ENCODE measurements at regions not wholly inside any gene's neighbourhood (a gene's known extent, or its start where the extent isn't known, plus 50 kb on each side); places are given as distances from the start of the nearest gene placed in this dataset.

DNA sequence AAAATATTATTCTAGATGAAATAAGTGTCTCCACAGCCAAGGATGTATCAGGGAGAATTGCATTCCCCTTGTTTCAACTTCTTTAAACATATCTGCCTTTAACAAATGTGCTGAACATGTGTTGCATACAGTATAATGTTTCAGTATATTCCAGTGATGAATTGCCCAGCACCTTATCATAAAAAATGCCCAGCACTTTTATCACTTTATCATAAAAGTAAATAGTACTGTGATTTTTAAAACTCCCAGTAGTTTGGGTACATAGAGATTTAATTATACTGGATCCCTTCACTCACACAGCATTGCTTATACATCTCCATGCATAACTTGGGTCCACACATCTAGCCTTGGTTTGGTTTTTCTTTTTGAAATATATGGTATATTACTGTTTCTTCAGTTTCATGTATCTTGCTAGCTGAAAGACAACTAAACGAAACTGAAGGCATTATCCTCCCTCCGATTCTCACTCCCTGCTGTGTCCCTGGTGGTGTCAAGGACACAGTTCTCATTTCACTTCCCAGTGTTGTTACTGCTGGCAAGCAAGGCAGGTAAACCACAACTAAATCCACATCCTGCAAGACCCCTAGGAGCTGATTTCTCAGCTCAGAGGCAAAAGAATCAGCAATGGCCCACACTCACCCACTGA is 118.2 kb upstream of the SLC44A3 start:
- no peak for DNase-seq

DNA sequence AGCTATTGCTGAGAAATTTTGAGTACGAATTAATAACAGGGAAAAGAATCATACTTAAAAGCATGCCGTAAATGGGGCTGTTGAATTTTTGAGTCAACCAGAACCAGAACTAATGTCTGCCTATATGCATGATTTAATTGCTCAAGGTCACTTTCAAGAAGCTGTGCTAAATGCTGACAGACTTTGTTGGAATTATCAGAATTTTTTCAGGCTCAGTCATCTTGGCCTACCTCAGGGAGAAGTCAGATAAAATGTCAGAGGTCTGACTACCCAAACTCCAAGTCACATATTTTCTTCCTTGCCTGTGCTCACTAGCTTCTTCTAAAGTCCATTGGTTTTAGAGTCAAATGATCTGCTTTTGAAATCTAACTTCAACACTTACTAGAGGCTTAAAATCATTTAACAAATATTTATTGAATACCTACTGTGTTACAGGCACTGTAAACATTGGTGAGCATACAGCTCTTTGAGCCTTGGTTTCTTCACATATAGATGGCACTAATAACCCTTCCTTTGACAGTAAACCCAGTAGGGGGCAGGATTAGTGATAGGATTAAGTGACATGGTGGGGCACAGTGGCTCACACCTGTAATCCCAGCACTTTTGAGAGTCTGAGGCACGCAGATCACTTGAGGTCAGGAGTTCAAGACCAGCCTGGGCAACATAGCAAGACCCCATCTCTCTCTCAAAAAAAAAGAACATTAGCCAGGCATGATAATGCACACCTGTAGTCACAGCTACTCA is 121.2 kb upstream of the SLC44A3 start:
- DNase-seq: no peak

DNA sequence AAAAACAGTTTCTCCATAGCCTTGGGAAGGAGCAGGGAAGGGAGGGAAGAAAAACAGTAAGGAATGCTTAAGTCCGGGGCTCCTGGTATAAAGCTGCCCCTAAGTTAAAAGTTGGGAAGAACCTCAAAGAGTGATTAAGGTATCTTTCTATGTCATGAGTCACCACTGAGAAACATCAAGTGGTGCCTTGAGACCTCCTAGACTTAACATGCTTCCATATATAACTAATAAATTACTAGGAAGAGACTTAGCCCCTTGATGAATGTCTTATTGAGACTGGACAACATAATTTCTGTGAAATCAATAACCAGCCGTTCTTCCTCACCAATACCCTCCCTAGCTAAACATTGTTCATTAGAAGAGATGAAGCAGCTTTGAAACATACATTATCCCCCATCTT is 121.8 kb upstream of the SLC44A3 start:
- DNase-seq: no peak

DNA sequence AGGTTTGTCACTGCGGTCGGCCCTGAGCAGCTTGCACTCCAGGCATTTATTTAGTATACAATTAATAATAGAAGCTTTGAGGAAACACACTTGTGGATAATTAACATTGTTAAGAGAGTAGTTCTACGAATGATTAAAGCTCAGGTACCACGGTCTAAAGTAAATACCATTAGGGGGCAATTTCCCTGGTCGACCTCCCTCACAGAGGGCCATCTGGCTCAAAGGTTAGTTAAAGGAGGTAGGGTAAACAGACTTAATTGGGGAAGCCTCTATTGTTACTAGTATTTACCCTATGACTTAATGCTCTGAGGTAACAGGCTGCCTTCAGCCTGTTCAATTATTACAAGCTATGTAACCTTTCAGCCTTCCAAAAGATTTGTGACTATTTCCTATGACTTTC is 122.3 kb upstream of the SLC44A3 start:
- DNase-seq: no peak

DNA sequence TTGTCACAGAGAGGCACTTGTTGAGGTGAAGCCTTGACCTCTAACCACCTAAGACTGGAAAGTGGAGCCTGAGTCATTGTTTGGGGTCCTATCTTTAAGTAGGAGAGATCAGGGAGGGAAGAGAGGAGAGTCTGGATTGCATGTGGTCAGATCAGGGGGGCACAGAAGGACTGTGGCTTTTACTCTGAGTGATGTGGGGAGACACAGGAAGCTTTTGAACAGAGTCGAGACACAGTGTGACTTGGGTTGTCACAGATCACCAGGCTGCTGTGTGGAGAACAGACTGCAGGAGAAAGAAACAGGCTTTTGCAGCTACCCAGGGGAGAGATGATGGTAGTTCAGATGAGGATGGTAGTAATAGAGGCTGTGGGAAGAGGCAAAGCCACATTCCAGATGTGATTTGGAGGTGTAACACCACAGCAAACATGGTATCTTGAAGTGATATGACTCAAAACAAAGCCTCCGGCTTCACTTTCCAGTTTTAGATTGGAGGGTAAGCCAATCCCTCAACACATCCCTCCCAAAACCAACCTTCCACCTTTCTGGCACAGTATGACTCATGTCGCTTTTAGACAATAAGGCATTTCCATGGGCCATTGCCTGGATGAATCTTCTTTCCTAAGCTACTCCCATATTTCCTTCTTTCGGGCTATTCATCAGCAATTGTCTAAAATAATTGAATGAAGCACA is 125.8 kb upstream of the SLC44A3 start:
- DNase-seq: no peak

DNA sequence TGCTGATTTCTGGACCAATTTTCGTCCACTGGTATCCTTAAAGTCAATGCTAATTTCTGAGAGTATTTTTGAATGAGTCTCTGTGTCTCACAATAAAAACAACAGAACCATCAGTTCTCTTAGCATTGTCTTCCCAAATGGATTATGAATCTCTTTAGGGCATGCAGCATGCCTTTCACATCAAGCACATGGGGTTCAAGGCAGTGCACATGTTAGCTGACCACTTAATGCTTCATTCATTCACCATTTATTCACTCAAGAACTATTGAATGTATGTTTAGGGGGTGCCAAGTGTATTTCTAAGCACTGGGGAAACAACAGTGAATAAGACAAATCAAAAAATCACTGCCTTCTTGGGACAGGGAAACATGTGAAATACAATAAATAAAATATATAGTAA is 126.7 kb upstream of the SLC44A3 start:
- no peak for DNase-seq

DNA sequence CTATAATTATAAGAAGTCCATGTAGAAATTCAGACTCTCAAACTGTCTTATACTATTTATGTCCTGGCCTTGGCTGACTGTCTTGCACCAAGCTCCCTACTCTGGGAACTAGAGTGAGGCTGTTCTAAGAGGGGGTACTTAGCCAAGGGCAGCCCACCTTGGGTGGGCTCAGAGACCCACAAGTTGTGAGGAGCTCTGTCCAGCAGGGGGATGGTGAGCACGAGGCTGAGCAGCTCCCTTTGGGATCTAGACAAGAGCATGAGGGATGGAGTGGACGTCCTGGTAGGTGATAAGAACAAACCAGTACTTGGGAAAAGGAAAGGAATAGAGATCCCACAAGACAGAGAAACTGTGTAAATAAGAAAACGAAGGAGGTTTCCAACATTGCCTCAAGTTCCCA is 127.1 kb upstream of the SLC44A3 start:
- no peak for DNase-seq

DNA sequence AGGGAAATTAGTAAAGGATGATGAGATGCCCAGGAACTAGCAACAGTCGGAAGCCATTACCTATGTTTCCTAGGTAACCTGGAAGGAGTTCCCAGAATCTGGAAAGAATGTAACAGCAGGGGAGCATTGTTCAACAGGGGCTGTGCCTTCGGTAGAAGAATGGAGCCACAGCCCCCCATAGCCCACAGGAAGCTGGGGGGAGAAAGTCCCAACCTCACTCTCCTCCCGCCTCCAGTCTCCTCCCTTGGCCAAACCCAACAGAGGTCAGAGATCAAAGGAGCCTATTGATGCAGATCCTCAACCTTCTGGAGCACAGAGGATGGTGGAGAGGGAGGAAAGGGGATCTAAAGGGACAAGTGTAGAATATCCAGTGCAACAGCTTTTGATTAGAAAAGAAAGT is 131.5 kb upstream of the SLC44A3 start:
- DNase-seq: no peak

DNA sequence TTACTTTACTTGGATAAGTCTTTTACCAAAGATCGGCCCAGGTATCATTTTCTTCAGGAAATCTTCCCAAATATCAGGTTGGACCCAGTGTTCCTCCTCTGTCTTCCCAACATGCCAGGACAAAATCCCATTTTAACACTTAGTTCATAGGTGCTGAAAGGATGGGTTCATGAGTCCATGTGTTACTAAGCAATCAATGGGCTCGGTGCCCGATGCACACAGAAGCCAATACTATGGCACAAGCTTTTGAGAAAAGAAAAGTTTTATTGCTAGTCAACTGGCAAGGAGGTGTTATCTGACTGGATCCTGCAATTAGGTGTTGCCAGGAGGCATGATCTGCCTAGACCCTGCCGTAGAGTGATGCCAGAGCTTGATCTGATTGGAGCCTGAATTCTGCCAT is 133.3 kb upstream of the SLC44A3 start:
- no peak for DNase-seq

DNA sequence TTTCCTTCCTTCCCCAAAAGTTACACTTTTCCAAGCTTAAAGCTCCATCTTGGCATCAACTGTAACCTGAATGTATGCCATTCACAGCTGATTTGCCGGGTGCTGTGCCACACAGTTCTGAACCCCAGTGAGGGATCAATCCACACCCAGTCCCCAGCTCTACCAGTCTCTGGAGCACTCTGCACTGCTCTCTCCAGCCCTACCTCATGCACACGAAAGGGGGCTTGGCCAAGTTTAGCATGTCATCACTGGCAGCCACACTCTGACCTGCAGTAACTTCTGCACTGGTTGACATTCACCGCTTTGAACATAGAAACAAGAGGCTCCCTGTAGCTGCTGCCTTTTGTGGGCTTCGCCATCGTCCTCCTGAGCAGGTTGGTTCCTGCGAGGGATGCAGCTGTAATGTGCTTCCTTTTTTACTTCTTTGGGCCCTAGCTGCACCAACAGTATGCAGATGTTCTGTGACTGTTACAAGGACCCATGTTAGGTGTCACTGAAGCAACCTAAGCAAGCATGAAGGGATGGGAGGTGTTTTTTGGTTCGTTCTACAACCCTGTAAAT is 135.4 kb upstream of the SLC44A3 start:
- DNase-seq: no peak

DNA sequence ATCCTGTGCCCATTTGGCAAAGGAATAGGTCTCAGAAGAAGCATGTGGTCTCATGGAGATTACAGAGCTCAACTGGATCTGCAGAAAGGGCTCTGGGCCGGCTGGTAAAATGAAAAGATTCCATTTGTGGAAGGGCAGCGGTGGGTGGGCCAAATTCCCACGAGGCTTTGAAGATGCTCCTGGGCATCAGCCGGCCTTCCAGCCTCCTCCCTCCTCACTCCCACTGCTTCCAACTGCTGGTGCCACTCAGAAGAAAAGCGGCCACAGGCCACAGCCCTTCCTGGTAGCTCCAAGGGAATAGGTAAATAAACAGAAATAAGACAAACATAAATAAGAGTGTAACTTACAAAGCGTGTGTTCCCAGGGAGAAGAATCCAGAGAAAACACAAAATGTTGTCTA is 136.3 kb upstream of the SLC44A3 start:
- no peak for DNase-seq

DNA sequence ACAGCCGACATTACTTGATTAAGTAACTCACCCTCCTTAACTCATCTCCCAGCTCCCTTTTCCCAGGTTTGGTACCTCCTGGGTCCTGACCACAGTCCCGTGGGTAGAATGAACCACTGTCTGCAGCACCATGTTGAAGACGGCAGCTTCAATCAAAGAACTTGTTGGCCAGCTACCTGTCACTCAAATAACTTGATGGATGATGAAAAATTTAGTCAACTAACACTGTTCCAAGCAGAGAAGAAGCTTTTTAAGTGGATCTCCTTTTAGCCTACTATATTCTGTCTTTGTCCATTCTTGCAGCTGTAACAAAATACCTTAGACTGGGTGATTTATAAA is 138.4 kb upstream of the F3 start:
- DNase-seq: no peak

DNA sequence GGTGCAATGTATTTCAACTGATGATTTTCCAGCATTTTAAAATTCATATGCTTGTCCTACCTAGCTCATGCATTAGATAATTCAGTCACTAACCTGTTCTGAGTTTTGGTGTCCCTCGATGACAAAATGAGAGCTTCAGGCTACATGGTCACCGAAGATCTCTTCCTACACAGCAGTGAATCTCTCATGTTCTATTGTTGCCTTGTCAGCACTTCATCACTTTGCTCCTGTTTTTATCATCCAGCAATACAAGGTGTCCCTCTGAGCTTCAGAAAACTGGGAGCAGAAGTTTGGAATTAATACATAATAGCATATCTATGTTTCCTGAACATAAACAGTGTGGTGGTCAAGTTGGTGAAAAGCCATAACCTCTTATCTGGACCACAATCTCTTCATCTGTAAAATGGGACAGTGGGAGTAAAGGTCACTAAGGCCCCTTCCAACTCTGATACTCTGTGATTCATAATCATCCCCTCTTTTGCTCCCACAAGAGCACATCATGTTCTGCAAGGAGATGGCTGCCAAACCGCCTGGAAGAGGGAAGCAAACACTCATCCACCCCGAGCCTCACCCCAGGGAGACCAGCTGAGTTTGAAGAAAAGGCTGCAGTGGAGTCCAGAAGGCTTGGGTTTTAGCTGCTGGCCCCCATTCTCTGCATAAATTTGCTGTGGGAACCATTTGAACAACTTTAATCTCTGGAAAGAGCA is 137.9 kb upstream of the F3 start:
- DNase-seq: no peak

DNA sequence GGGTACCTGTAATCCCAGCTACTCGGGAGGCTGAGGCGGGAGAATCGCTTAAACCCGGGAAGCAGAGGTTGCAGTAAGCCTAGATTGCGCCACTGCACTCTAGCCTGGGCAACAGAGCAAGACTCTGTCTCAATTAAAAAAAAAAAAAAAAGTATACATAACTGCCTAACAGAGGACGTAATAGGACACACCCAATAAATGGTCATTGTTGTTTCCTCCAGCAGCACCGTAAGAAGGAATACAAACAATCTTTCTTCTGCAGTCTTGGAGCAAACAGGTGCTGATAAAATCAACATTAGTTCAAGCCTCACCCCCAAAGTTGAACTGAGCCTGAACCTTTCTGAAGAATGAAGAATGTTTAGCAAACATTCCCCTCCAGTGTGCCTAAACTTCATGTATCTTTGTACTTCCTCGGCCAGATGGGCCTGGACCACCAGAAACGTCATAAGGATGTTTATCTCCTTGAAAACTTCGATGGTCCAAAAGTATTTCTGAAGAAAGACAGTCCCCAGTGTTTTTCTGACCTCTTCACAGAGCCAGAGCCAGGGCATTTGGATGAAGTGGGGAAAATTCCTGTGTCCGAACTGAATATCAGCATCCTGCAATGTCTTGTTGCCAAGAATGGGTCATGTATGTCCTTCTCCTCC is 136.8 kb upstream of the F3 start:
- no peak for DNase-seq

DNA sequence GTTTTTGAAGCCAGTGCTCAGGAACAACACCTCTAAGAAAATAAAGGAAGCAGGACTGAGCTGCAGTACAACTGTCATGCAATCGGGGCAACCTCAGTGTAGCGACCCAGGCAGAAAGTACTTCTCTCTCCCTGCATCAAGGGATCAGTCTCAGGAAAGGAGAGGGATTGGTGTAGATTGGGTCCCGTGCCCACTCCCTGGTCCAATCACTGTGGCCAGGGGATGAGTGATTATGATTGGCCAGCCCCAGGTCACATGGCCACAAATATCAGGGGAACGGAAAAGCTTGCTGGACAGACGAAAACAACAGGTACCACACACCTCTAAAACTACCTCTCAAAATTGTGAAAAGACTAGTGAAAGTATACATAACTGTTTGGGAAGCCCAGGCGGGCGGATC is 136.2 kb upstream of the F3 start:
- DNase-seq: no peak

DNA sequence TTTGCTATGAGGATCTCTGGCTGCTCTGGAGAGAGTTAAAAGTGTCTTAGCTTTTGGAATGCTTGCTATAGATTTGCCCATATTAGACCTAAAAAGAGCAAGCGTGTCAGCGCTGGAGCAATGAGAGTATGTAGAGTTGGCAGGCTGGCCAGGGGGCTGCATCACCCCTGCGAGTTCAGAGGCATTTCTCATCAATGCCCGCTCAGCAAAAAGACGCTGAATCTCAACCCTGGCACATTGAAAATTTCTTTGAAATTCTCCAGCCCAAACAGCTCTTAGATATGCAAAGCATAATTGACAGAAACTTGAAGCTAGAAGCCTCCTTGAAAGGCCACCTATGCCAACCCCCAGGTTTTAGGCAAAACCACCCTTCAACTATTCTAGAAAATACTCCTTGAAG is 135.5 kb upstream of the F3 start:
- DNase-seq: no peak

DNA sequence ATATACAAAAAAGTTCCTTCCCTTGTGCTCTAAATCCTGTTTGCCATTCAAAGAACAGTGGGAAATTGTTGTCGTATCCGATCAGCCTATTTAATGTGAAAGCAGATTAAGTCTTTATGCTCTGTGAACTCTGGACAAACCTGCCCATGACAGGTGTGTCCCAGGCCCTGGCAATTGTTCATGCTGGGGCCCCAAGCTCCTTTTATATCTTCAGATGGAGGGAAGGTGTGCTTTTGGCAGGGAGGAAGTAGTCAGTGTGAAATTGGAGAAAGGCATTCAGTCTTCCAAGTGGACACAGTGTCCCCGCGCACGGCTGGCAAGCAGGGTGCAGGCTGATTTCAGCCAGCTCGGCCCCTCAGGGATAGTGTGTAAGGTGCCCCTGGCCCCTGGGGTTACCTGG is 135.1 kb upstream of the F3 start:
- no peak for DNase-seq

DNA sequence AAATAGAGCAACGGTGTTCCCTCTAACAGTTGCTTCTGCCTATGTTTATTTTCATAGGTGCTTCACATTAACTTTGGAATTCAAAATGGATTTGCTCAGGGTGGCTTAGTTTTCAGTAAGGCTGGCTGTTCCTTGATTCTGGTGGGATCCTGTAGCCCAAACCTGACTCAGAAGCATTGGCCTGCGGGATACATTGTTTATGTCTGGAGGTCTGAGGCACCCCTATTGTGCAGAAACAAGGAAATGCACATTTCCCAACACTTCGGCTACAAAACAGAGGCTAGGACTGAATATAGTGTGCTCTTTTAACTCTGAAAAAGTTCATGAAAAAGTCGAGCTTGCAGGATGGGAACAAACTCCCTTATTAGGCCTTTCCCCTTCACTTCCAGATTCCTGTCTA is 133.8 kb upstream of the F3 start:
- DNase-seq: no peak

DNA sequence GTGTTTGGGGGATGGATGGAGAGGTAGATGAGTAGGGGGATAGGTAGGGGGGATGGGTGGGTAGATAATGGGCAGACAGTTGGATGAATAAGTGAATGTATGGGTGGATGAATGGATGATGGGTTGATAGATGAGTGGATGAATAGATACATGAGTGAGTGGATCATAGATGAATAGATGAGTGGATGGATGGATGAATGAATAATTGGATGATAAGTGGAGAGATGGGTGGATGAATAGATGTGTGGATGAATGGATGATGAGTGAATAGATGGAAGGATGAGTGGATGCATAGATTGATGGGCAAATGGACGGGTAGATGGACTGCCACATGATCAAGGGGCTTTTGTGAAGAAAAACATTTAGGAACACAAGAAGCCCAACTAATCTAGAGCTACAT is 133.3 kb upstream of the F3 start:
- DNase-seq: no peak

DNA sequence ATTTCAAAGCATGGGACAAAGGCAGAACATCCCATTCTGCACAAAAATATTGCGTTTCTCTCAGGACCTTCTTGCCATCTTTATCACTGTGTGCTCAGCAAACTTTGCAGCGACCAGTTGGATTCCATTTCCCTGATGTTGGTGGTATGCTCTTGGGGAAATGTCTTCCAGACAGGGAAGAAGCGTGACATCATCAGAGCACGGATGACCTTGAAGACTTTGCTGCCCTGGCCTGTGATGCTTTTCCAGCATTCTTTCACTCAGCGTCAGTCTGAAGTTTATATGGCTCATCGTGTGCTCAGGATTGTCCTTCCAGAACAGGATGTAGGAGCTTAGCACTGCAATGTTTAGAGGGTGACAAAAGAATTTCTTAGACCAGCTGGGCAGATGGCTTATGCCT is 131.4 kb upstream of the F3 start:
- DNase-seq: no peak

DNA sequence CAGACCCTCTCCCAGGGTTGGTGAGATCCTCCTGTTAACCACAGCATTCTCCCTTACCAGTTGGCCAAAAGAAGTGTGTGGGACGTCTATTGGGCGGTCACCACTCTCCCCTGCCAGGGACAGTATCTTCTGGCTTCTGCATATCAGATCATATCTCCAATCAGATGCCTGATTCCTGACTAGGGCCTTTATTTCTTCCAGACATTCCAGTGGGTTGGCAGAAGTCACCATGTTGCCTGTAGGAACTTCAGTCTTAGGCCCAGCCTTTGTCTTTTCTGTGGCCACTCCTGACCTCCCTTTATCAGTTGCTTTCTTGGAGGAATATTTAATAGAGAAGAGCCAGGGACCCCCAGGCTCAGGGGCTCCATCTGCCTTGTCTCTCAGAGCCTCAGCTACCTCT is 130.4 kb upstream of the F3 start:
- no peak for DNase-seq

DNA sequence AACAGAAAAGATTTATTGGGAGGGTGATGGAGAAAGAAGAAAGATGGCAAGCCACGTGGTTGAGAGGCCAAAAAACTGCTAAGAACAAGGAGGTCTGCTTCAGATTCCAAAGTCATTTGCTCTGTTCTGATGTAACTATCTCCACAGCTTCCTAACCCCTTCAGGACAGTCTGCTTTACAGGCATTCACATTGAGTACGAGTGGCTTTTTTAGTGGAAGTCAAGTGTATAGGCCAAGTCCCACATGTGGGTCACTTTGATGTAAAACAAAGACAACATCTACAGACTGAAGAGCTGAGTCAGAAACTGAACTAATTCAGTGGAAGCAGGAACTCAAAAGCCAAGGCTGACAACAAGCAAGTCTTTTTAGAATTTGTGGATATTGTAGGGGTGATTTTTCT is 128.7 kb upstream of the F3 start:
- DNase-seq: no peak

DNA sequence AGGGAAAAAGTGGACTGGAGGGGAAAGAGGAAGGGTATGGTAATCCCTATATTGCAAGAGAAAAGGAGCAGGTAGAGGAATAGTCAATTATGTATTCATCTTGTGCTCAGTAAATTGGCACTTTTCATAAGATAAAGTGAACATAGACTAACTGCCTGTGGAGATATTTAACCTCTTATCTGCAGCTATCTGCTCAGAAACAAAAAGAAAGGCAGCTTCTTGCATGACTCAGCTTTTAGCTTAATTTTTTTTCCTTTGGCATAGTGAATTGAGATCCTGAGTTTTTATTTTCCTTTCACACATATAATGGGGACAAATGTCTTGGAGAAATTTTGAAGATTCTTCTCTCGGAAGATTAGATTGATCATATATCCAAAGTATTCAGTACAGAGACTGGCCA is 127.6 kb upstream of the F3 start:
- no peak for DNase-seq
